ENCODE measurements at regions not wholly inside any gene's neighbourhood (a gene's known extent, or its start where the extent isn't known, plus 50 kb on each side); places are given as distances from the start of the nearest gene placed in this dataset.

- no peak for DNase-seq (ENCODE audit: low read depth in 4 of 4, low spot score in 1 of 4)
These were observed 173.2 kb upstream of the EEA1 start for GRCh38 chr12:93102312-93102711.

- no peak for DNase-seq (ENCODE audit: low read depth in 4 of 4, low spot score in 1 of 4)
These were observed 173.6 kb upstream of the EEA1 start for GRCh38 chr12:93102744-93103143.

- DNase-seq (ENCODE audit: low read depth in 4 of 4, low spot score in 1 of 4), result no peak
These were observed 174.1 kb upstream of the EEA1 start for GRCh38 chr12:93103154-93103553.

GRCh38 chr12:93104535-93104934, 175.4 kb upstream of the EEA1 start:
- DNase-seq (ENCODE audit: low read depth in 4 of 4, low spot score in 1 of 4), result no peak

DNA sequence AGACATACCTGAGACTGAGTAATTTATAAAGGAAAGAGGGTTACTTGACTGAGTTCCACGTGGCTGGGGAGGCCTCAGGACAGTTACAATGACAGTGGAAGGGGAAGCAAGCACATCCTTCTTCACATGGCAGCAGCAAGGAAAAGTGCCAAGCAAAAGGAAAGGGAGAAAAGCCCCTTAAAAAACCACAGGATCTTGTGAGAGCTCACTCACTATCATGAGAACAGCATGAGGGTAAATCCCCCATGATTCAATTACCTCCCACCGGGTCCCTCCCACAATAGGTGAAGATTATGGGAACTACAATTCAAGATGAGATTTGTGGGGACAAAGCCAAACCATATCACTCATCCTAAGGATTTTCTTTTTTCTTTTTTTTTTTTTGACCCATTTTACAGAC, 177.8 kb upstream of the EEA1 start:
- no peak for DNase-seq (ENCODE audit: low read depth in 4 of 4, low spot score in 1 of 4)

DNA sequence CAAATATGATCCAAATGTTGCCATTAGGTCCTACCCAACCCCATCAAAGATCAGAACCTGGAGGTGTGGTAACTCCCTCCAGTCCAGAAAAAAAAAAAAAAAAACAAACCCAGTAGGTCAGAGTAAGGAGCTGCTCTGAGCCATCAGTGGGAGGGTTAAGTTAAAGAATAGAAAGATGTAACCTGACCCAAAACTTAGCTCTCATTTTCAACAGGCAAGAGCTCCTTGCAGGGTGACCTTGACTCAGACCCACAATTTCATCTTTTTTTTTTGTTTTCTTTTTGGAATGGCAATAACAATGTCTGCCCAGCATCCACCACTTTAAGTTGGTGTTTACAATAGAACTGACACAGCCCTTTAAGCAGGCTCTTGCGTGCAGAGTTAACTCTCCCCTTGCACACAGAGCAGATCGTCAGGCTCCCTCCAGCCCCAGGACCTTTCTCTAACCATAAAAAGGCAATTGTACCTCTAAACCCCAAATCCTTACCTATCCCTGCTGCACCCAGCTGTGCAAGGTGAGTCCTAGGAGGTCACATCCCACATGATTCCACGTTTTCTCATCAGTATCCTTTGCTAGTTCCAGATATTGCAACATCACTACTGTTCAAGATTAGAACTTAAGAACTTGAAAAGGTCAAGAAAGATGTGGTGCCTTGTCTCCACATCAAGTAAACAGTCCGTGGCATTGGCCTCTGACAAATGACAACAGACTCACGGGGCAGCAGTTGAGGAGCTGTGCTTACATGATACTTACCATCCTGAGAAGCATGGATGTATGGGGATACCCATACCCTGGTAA, 178.6 kb upstream of the EEA1 start:
- DNase-seq (ENCODE audit: low read depth in 4 of 4, low spot score in 1 of 4), result no peak

DNA sequence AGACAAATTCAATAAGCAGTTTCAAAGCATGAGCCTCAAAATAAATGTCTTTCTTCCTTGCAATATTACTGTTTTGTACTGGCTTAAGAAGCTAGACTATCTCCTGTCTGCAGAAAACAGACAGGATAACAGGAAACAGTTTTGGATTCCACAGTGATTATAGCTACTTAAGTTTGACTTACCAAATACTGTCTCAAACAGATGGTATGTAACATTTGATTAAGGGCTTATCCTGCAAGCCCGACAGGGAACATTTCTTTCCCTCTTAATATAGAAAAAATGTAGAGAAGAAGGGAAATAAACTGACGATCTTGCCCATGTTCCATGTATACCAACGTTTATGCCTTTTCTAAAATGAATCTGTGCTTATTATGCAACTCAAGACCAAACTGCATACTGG, 179.9 kb upstream of the EEA1 start:
- DNase-seq (ENCODE audit: low read depth in 4 of 4, low spot score in 1 of 4), result no peak

DNA sequence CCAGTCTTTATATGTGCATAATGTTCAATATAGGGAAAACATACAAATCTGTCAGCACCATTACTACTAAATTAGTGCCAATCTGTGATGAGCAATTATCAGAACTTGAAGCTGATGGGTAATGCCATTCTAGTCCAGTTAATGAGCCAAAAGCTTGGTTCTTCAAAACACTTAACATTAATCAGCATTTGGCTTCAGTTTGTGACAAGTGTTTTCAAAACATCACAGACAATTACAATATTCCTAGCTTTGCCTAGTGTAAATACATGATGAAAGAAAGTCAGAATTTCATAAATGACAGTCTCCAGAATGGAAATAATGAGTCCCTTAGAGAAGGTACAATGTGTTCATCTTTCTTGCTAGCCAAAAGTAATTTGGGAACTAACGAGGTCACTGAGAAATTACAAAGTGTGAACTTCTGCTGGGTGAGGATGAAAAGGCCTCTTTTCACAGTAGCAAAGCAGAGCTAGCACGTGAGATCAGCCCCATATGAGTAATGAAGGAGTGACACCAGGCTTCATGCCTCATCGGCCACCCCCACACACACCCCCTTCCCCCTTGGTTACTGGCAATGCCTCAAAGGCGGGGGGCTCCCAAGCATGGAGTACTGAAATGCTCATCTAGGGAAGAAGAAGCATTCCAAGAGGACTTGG, 180.6 kb upstream of the EEA1 start:
- peak in 2 of 4 experiments; percentile 37 to 38 for DNase-seq (ENCODE audit: low read depth in 4 of 4, low spot score in 1 of 4)

- DNase-seq (ENCODE audit: low read depth in 4 of 4, low spot score in 1 of 4), result no peak
These were observed 182.7 kb upstream of the EEA1 start for GRCh38 chr12:93111773-93112172.

GRCh38 chr12:93113317-93114006, 184.4 kb upstream of the EEA1 start:
- no peak for DNase-seq (ENCODE audit: low read depth in 4 of 4, low spot score in 1 of 4)

DNA sequence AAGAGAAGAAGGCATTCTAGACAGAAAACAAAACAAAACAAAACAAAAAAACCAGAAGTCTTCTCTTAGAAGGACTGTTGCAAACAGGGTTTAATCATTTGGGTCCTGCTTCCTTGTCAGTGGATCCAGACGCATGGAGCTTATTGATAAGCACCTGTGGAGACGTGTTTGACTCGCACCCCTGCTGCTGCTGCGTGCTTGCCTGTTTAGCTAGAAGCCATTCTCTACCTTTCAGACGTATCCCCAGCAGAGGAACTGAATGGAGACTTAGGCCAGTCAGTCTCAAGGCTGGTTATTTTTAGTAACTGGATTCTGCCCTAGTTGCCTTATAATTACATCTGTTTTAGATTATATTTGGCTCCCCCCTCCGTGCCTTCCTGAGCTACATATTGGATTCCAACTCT, 186.1 kb upstream of the EEA1 start:
- no peak for DNase-seq (ENCODE audit: low read depth in 4 of 4, low spot score in 1 of 4)

- no peak for DNase-seq (ENCODE audit: low read depth in 4 of 4, low spot score in 1 of 4)
These were observed 186.6 kb upstream of the EEA1 start for GRCh38 chr12:93115646-93116045.

DNA sequence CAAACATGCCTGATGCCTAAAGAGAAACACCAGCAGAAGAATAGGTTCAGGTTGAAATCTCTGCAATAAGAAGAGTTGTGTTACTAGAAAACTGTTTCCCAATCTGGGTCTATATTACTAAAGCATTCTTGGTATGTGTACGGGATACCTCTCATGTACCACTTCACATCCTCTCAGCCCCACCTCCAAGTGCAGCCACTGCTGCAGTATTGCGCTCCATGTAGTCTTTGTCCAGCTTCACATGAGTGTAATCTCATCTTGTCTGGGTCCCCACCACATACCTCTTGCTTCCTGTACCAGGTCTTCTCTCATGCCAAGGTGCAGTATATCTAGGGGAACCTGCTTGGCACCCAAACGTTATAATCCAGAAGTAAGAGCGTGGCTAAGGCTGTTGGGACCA, 187.5 kb upstream of the EEA1 start:
- DNase-seq (ENCODE audit: low read depth in 4 of 4, low spot score in 1 of 4), result no peak

- DNase-seq (ENCODE audit: low read depth in 4 of 4, low spot score in 1 of 4), result no peak
These were observed 192.8 kb upstream of the EEA1 start for GRCh38 chr12:93121729-93122488.

DNA sequence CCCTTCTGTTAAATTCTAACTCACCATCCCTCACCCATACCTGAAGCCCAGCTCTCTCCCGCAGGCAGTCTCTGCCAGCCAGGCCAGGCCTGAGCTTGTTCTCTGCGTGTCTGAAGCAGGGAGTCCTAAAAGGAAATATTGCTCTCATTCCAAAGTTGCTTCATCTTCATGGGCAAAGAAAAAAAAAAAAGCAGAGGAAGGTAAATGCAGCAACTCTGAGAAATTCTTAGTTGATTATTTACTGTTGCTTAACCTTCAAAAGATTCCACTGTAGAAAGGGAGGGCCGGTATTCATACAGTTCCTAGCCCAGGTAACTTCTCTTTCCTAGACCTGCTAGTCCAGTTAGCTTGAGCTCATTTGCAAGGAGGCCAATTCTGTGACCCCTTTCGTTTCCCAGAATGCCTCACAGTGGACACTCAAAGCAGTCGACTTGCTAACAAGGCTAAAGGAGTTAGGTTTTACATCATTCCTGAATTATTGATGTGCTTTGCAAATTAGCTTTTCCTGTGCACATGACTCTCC, 193.5 kb upstream of the EEA1 start:
- DNase-seq (ENCODE audit: low read depth in 4 of 4, low spot score in 1 of 4), result no peak

- DNase-seq (ENCODE audit: low read depth in 4 of 4, low spot score in 1 of 4), result no peak
These were observed 196.0 kb upstream of the EEA1 start for GRCh38 chr12:93125126-93125525.

DNA sequence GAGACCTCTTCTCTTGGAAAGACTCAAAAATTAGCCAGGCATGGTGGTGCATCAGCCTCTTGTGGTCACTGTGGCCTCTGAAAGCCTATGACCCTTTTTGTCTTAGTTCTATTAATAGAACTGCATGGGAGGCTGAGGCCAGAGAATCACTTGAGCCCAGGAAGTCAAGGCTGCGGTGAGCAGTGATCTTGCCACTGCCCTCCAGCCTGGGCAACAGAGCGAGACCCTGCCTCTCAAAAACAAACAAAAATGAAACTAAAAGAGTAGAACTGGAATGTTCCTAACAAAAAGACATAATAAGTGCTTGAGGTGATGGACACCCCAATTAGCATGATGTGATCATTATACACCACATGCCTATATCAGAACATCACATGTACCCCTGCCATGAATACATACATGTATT, 197.0 kb upstream of the EEA1 start:
- no peak for DNase-seq (ENCODE audit: low read depth in 4 of 4, low spot score in 1 of 4)

- no peak for DNase-seq (ENCODE audit: low read depth in 4 of 4, low spot score in 1 of 4)
These were observed 198.0 kb upstream of the EEA1 start for GRCh38 chr12:93127107-93127560.

DNA sequence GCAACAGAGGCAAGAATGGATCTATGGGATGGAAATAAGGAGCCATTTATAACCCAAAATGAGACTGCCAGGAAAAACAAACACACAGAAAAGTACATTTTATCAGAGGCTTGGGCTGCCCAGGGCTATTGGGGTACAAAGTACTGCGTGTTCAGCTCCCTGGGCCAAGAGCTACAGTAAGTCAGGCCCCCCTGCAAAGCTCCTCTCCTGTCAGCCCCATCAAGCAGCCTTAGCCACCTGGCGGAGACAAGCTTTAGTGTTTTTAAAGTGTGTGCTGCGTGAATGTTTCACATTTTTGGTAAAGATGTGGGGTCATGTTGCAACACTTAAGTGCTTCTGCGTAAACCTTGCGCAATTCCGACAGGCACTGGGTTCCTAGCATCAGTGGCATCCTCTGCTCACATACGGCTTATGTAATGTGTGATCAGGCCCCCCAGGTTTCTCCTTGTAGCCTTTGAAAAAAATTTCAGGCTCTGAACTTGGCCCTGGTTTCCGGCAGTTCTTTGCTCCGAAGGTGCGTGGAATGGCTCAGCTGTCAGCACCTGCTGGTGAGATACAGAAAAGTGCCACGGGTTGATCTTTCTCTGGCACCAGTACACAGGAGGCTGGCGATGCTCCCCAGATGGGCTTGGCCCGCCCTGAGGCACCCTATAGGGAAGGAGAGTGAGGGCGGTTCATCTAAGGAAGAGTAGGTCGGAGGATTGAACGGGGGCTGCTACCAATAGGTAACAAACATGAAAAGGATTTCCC, 198.7 kb upstream of the EEA1 start:
- no peak for DNase-seq (ENCODE audit: low read depth in 4 of 4, low spot score in 1 of 4)

- DNase-seq (ENCODE audit: low read depth in 4 of 4, low spot score in 1 of 4), result no peak
These were observed 199.2 kb upstream of the EEA1 start for GRCh38 chr12:93128332-93128707.
